ENCODE measurements at regions not wholly inside any gene's neighbourhood (a gene's known extent, or its start where the extent isn't known, plus 50 kb on each side); places are given as distances from the start of the nearest gene placed in this dataset.
"Not testable (repeated sequence)": the region's sequence is repeated elsewhere in the genome, so short reads cannot be mapped to it uniquely, and the experiment has no call there.

GRCh38 chr14:89468566-89468965 lies 51.5 kb upstream of the FOXN3 start:
- H3K4me3 ChIP-seq (ENCODE audit: control insufficient read depth, low read depth, low read length): no peak overlapping the region
- TF ChIP-seq, protein P1, sequence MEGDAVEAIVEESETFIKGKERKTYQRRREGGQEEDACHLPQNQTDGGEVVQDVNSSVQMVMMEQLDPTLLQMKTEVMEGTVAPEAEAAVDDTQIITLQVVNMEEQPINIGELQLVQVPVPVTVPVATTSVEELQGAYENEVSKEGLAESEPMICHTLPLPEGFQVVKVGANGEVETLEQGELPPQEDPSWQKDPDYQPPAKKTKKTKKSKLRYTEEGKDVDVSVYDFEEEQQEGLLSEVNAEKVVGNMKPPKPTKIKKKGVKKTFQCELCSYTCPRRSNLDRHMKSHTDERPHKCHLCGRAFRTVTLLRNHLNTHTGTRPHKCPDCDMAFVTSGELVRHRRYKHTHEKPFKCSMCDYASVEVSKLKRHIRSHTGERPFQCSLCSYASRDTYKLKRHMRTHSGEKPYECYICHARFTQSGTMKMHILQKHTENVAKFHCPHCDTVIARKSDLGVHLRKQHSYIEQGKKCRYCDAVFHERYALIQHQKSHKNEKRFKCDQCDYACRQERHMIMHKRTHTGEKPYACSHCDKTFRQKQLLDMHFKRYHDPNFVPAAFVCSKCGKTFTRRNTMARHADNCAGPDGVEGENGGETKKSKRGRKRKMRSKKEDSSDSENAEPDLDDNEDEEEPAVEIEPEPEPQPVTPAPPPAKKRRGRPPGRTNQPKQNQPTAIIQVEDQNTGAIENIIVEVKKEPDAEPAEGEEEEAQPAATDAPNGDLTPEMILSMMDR (conservative IDR thresholded peaks at IDR 0.05; ENCODE audit: control insufficient read depth, insufficient read depth, low read depth, low read length): no peak
- DNase-seq (ENCODE audit: low read depth): no peak

- not testable (repeated sequence) for DNase-seq (ENCODE audit: low read depth); H3K4me3 ChIP-seq (ENCODE audit: control insufficient read depth, low read depth, low read length)
Measured at GRCh38 chr14:89468030-89468429, 51.0 kb upstream of the FOXN3 start.

DNA sequence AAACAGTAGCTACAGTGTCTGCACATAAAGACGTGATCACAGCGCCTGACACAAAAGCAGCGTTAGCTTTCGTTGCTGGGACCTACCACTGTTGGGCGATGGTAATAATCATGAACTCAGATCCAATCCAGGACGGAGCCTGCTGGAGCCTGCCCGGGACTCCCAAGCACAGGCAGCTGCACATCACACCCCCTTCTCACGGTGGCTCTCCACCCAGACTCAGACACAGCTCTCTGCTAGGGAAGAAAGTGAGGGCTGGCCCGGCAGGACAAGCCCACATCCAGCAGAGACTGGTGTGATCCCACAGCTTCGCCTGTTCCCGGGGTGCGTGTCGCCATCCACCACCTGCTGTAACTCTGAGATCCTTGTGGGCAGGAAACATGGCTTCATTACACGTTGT lies 49.9 kb upstream of the FOXN3 start:
- TF ChIP-seq, protein P1 (conservative IDR thresholded peaks at IDR 0.05; ENCODE audit: control insufficient read depth, insufficient read depth, low read depth, low read length): no peak
- DNase-seq (ENCODE audit: low read depth): no peak
- no peak overlapping the region for H3K4me3 ChIP-seq (ENCODE audit: control insufficient read depth, low read depth, low read length)

Data from fibroblast of mammary gland (primary cell).